ENCODE measurements at regions not wholly inside any gene's neighbourhood (a gene's known extent, or its start where the extent isn't known, plus 50 kb on each side); places are given as distances from the start of the nearest gene placed in this dataset.

- TF ChIP-seq, protein P1, sequence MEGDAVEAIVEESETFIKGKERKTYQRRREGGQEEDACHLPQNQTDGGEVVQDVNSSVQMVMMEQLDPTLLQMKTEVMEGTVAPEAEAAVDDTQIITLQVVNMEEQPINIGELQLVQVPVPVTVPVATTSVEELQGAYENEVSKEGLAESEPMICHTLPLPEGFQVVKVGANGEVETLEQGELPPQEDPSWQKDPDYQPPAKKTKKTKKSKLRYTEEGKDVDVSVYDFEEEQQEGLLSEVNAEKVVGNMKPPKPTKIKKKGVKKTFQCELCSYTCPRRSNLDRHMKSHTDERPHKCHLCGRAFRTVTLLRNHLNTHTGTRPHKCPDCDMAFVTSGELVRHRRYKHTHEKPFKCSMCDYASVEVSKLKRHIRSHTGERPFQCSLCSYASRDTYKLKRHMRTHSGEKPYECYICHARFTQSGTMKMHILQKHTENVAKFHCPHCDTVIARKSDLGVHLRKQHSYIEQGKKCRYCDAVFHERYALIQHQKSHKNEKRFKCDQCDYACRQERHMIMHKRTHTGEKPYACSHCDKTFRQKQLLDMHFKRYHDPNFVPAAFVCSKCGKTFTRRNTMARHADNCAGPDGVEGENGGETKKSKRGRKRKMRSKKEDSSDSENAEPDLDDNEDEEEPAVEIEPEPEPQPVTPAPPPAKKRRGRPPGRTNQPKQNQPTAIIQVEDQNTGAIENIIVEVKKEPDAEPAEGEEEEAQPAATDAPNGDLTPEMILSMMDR (conservative IDR thresholded peaks at IDR 0.05; ENCODE audit: low read depth, low read length), result no peak
- no peak for TF ChIP-seq EZH2 (IDR thresholded peaks at IDR 0.05; ENCODE audit: low read length, unreplicated experiment)
Measured at GRCh38 chr3:66744521-66744920, 243.7 kb upstream of the LRIG1 start.
